Neural progenitor cell (in vitro differentiated cells): ENCODE measurements at regions not wholly inside any gene's neighbourhood (a gene's known extent, or its start where the extent isn't known, plus 50 kb on each side); places are given as distances from the start of the nearest gene placed in this dataset.
"Not testable (repeated sequence)": the region's sequence is repeated elsewhere in the genome, so short reads cannot be mapped to it uniquely, and the experiment has no call there.

ENCODE experiments used
- DNase-seq: peaks from one replicate; pipeline ENCODE4 v3.0.0-alpha.2; 2016; ENCODE audit warnings: low spot score
- H2AFZ ChIP-seq: fragments of 200-600 bp; sonication (generic); replicated peaks from 2 replicates; pipeline ENCODE4 v1.6.1; 2016; ENCODE audit warnings: antibody characterized with exemption
- H3F3A ChIP-seq: fragments of 200-600 bp; sonication (generic); 2 replicates; pipeline ENCODE4 v1.6.1; 2016; ENCODE audit warnings: antibody characterized with exemption, low read depth
- H3K27ac ChIP-seq: fragments of 200-600 bp; sonication (generic); 2 replicates; pipeline ENCODE4 v1.5.1; 2016; ENCODE audit warnings: mild to moderate bottlenecking
- H3K27me3 ChIP-seq: fragments of 200-600 bp; sonication (generic); 2 replicates; pipeline ENCODE4 v1.6.1; 2016; ENCODE audit warnings: mild to moderate bottlenecking, moderate library complexity
- H3K36me3 ChIP-seq: fragments of 200-600 bp; sonication (generic); 2 replicates; pipeline ENCODE4 v1.5.1; 2016
- H3K4me1 ChIP-seq: fragments of 200-600 bp; sonication (generic); 2 replicates; pipeline ENCODE4 v1.6.1; 2016; ENCODE audit warnings: mixed run types
- H3K4me2 ChIP-seq: fragments of 200-600 bp; sonication (generic); 2 replicates; pipeline ENCODE4 v1.6.1; 2016
- H3K4me3 ChIP-seq: fragments of 200-600 bp; sonication (generic); 2 replicates; pipeline ENCODE4 v1.5.1; 2016
- H3K79me2 ChIP-seq: fragments of 200-600 bp; sonication (generic); 2 replicates; pipeline ENCODE4 v1.6.1; 2016; ENCODE audit warnings: low read depth
- H3K9ac ChIP-seq: fragments of 200-600 bp; sonication (generic); 2 replicates; pipeline ENCODE4 v1.6.1; 2016
- H3K9me3 ChIP-seq: fragments of 200-600 bp; sonication (generic); 2 replicates; pipeline ENCODE4 v1.5.1; 2016; ENCODE audit warnings: low read depth
- H4K20me1 ChIP-seq: fragments of 200-600 bp; sonication (generic); 2 replicates; pipeline ENCODE4 v1.6.1; 2016; ENCODE audit warnings: low read depth
- H3K27ac Mint-ChIP-seq: 3 replicates; pipeline ENCODE4 v1.8.0; 2021; ENCODE audit warnings: mixed read lengths
- H3K27me3 Mint-ChIP-seq: 2 replicates; pipeline ENCODE4 v1.8.0; 2022; ENCODE audit warnings: low read depth, mild to moderate bottlenecking, inconsistent platforms, moderate library complexity, mixed read lengths; ENCODE audit not compliant: insufficient read depth
- H3K36me3 Mint-ChIP-seq: 3 replicates; pipeline ENCODE4 v1.8.0; 2021; ENCODE audit warnings: mixed read lengths
- H3K4me1 Mint-ChIP-seq: 3 replicates; pipeline ENCODE4 v1.8.0; 2021; ENCODE audit warnings: mixed read lengths
- H3K4me3 Mint-ChIP-seq: 3 replicates; pipeline ENCODE4 v1.8.0; 2021; ENCODE audit warnings: mild to moderate bottlenecking, moderate library complexity, mixed read lengths
- H3K9me3 Mint-ChIP-seq: 3 replicates; pipeline ENCODE4 v1.8.0; 2020; ENCODE audit warnings: mixed read lengths
- CTCF ChIP-seq: fragments of 200-600 bp; sonication (generic); IDR thresholded peaks from 2 replicates; pipeline ENCODE4 v1.5.1; 2017; ENCODE audit warnings: antibody characterized with exemption, mild to moderate bottlenecking
- EZH2 ChIP-seq: fragments of 200-600 bp; sonication (generic); IDR thresholded peaks from 2 replicates; pipeline ENCODE4 v1.6.1; 2017; ENCODE audit warnings: antibody characterized with exemption, mild to moderate bottlenecking, moderate library complexity
- EZH2phosphoT487 ChIP-seq: fragments of 200-600 bp; sonication (generic); IDR thresholded peaks from 2 replicates; pipeline ENCODE4 v1.6.1; 2017; ENCODE audit warnings: antibody characterized with exemption

- H3K27me3 ChIP-seq, H3K27me3 Mint-ChIP-seq, H3K36me3 Mint-ChIP-seq, H3K4me3 Mint-ChIP-seq, H3K36me3 ChIP-seq, H3K9me3 ChIP-seq, H3K27ac Mint-ChIP-seq, H4K20me1 ChIP-seq, H2AFZ ChIP-seq, H3K9me3 Mint-ChIP-seq, H3K9ac ChIP-seq: not testable (repeated sequence)
- DNase-seq, result peak; percentile 44
- peaks cover 29% of the 10 kb centered on the region for H3K4me1 Mint-ChIP-seq
- H3K27ac ChIP-seq, result peak overlapping the region; percentile 90
- peak overlapping the region; percentile 91 for H3K4me2 ChIP-seq
- peaks cover 50% of the 10 kb centered on the region for H3K4me1 ChIP-seq
- peaks cover 52% of the 10 kb centered on the region for H3K79me2 ChIP-seq
- H3F3A ChIP-seq, result peaks cover 43% of the 10 kb centered on the region
- H3K4me3 ChIP-seq, result peak overlapping the region; percentile 51
- TF ChIP-seq EZH2phosphoT487, result peak; percentile 15
Observed at GRCh38 chrX:113991720-113992119, 592.2 kb upstream of the HTR2C start.

DNA sequence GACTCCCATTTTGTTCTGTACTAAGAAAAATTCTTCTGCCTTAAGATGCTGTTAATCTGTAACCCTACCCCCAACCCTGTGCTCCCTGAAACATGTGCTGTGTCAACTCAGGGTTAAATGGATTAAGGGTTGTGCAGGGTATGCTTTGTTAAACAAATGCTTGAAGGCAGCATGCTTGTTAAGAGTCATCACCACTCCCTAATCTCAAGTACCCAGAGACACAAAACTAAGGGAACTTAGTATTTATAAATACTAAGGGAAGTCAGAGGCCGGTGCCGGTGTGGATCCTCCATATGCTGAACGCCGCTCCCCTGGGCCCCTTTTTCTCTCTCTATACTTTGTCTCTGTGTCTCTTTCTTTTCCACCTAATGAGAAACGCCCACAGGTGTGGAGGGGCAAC, 593.2 kb upstream of the HTR2C start:
- H3K27me3 ChIP-seq, H3K9me3 ChIP-seq, H2AFZ ChIP-seq, H4K20me1 ChIP-seq, H3K27me3 Mint-ChIP-seq, H3K27ac Mint-ChIP-seq: not testable (repeated sequence)
- Mint-ChIP-seq H3K9me3 (peaks cover 13% of the 10 kb centered on the region), H3K4me1 (peaks cover 29% of the 10 kb centered on the region), H3K4me3 (peak overlapping the region; percentile 63), H3K36me3 (peaks cover 12% of the 10 kb centered on the region)
- peaks cover 12% of the 10 kb centered on the region for H3K36me3 ChIP-seq
- peaks cover 50% of the 10 kb centered on the region for H3K4me1 ChIP-seq
- H3K4me2 ChIP-seq, result peak overlapping the region; percentile 91
- H3K27ac ChIP-seq, result peak overlapping the region; percentile 90
- H3K79me2 ChIP-seq, result peaks cover 63% of the 10 kb centered on the region
- H3K9ac ChIP-seq, result peak overlapping the region; percentile 16
- peak overlapping the region; percentile 51 for H3K4me3 ChIP-seq
- peaks cover 43% of the 10 kb centered on the region for H3F3A ChIP-seq
- peak; percentile 65 for DNase-seq

- Histone ChIP-seq H3K4me1 (peaks cover 38% of the 10 kb centered on the region), H3F3A (peaks cover 30% of the 10 kb centered on the region), H3K27ac (peak overlapping the region; percentile 51), H3K36me3 (peaks cover 31% of the 10 kb centered on the region), H3K79me2 (peaks cover 85% of the 10 kb centered on the region)
- H3K27me3 Mint-ChIP-seq, DNase-seq, H3K9me3 ChIP-seq, H3K27ac Mint-ChIP-seq, H3K4me2 ChIP-seq, H3K4me3 ChIP-seq, H3K9ac ChIP-seq, H3K27me3 ChIP-seq, H4K20me1 ChIP-seq, H3K4me3 Mint-ChIP-seq, H2AFZ ChIP-seq: not testable (repeated sequence)
- H3K9me3 Mint-ChIP-seq, result peaks cover 15% of the 10 kb centered on the region
- H3K4me1 Mint-ChIP-seq, result peaks cover 23% of the 10 kb centered on the region
- H3K36me3 Mint-ChIP-seq, result peaks cover 12% of the 10 kb centered on the region
Observed at GRCh38 chrX:113988315-113988935, 595.5 kb upstream of the HTR2C start.

DNA sequence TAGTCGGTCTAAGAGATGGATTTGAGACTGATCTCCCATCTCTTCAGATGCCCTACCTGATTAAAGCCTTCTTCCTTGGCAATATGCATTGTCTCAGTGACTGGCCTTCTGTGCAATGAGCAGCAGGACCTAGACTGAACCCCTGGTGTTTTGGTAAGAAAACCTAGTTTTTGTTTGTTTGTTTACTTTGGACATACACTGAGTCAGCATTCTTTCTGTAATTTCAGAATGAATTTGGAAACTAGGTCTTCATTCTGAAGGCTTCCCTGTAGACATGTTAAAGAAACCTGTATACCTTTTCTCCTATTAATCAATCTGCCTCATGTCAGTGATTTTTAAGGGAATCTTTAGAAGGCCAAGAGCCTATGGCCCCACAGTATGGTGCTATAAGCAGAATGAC, 597.5 kb upstream of the HTR2C start:
- Mint-ChIP-seq H3K9me3 (peaks cover 15% of the 10 kb centered on the region), H3K27ac (no peak overlapping the region), H3K4me3 (no peak overlapping the region), H3K4me1 (peaks cover 19% of the 10 kb centered on the region), H3K27me3 (peaks cover 4% of the 10 kb centered on the region), H3K36me3 (peaks cover 12% of the 10 kb centered on the region)
- Histone ChIP-seq H3K4me2 (no peak overlapping the region), H3K9me3 (peaks cover 8% of the 10 kb centered on the region), H3K4me1 (peaks cover 33% of the 10 kb centered on the region), H3K79me2 (peaks cover 98% of the 10 kb centered on the region), H3K27ac (no peak overlapping the region), H4K20me1 (no peaks in the 10 kb centered on the region), H3K9ac (no peak overlapping the region), H2AFZ (no peak overlapping the region), H3F3A (peaks cover 15% of the 10 kb centered on the region), H3K36me3 (peaks cover 38% of the 10 kb centered on the region), H3K27me3 (no peaks in the 10 kb centered on the region), H3K4me3 (no peak overlapping the region)
- no peak for DNase-seq
- no peak for TF ChIP-seq CTCF
- TF ChIP-seq EZH2, result no peak
- no peak for TF ChIP-seq EZH2phosphoT487

DNA sequence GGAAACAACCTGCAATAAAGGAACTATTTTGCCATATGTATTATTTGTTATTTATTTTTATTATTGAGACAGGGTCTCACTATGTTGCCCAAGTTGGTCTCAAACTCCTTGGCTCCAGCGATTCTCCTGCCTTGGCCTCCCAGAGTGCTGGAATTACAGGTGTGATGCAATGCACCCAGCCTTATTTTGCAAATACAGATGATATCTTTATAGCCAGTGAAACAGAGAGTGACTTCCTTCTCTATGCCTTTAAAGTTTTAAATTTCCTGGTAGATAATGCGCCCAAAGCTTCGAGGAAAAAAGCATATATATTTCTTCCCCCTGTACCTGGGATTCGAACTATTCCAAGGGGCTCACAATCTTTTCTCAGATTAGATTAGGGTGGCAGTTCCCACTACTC, 601.1 kb upstream of the HTR2C start:
- Mint-ChIP-seq H3K4me3 (no peak overlapping the region), H3K4me1 (peaks cover 4% of the 10 kb centered on the region), H3K27me3 (peaks cover 13% of the 10 kb centered on the region), H3K27ac (no peak overlapping the region), H3K9me3 (peaks cover 29% of the 10 kb centered on the region), H3K36me3 (peaks cover 15% of the 10 kb centered on the region)
- DNase-seq, result no peak
- H3K4me1 ChIP-seq, result peaks cover 4% of the 10 kb centered on the region
- H2AFZ ChIP-seq, result no peak overlapping the region
- H3K9ac ChIP-seq, result no peak overlapping the region
- peaks cover 8% of the 10 kb centered on the region for H3K9me3 ChIP-seq
- H4K20me1 ChIP-seq, result no peaks in the 10 kb centered on the region
- H3K4me2 ChIP-seq, result no peak overlapping the region
- no peaks in the 10 kb centered on the region for H3K27me3 ChIP-seq
- H3K36me3 ChIP-seq, result peaks cover 56% of the 10 kb centered on the region
- no peak for TF ChIP-seq EZH2
- TF ChIP-seq CTCF, result no peak
- TF ChIP-seq EZH2phosphoT487, result no peak
- H3K79me2 ChIP-seq, result peaks cover 100% of the 10 kb centered on the region
- no peak overlapping the region for H3K27ac ChIP-seq
- peaks cover 3% of the 10 kb centered on the region for H3F3A ChIP-seq
- H3K4me3 ChIP-seq, result no peak overlapping the region
